Neural progenitor cell (in vitro differentiated cells): ENCODE measurements at regions not wholly inside any gene's neighbourhood (a gene's known extent, or its start where the extent isn't known, plus 50 kb on each side); places are given as distances from the start of the nearest gene placed in this dataset.

Source experiments
- CTCF ChIP-seq: fragments of 200-600 bp; sonication (generic); IDR thresholded peaks from 2 replicates; pipeline ENCODE4 v1.5.1; 2017; ENCODE audit warnings: antibody characterized with exemption, mild to moderate bottlenecking
- EZH2 ChIP-seq: fragments of 200-600 bp; sonication (generic); IDR thresholded peaks from 2 replicates; pipeline ENCODE4 v1.6.1; 2017; ENCODE audit warnings: antibody characterized with exemption, mild to moderate bottlenecking, moderate library complexity
- EZH2phosphoT487 ChIP-seq: fragments of 200-600 bp; sonication (generic); IDR thresholded peaks from 2 replicates; pipeline ENCODE4 v1.6.1; 2017; ENCODE audit warnings: antibody characterized with exemption

DNA sequence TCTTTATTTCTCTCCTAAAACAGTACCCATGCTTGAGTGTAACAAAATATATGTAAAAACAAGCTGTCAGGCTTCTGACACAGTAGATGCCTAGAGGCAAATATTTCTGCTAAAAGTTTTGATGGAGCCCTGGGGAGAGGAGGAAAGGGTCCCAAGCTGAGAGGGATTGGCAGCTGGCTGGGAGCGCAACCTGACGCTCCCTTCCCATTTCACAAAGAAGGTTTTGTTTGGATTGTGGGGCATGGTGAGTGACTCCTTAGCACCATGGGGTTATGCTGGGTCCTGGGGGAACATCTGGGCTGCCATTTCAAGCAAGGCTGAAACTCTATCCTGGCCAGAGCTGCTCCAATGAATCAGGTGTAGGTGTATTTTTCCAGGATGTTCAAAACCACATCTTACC, 720.5 kb downstream of the MAFB start:
- no peak for TF ChIP-seq CTCF
- no peak for TF ChIP-seq EZH2
- no peak for TF ChIP-seq EZH2phosphoT487
